WTC11 (cell line): ENCODE measurements at regions not wholly inside any gene's neighbourhood (a gene's known extent, or its start where the extent isn't known, plus 50 kb on each side); places are given as distances from the start of the nearest gene placed in this dataset.
"Not testable (repeated sequence)": the region's sequence is repeated elsewhere in the genome, so short reads cannot be mapped to it uniquely, and the experiment has no call there.

Experiments
- ATAC-seq: fragments of 200-7000 bp; cut with Tn5 transposase; 2 replicates; pipeline ENCODE4 v1.10.0; 2021; ENCODE audit warnings: mild to moderate bottlenecking, moderate library complexity
- CTCF ChIA-PET: fragments of 300-600 bp; sonication (Branson Sonifier 250); formaldehyde crosslinking; loops from one replicate; lab custom pipeline; 2021; ENCODE audit warnings: antibody characterized with exemption; lab: Charles Lee
- POLR2A ChIA-PET: fragments of 350-600 bp; sonication (Branson Sonifier 250); formaldehyde crosslinking; loops from one replicate; lab custom pipeline; 2021; ENCODE audit warnings: antibody characterized with exemption; lab: Charles Lee
- DNase-seq: peaks from one replicate; pipeline ENCODE4 v3.0.0; 2021; ENCODE audit warnings: low spot score
- H3K27ac Mint-ChIP-seq: 2 replicates; pipeline ENCODE4 v1.8.0; 2021; ENCODE audit warnings: mixed read lengths
- H3K27me3 Mint-ChIP-seq: 2 replicates; pipeline ENCODE4 v1.8.0; 2021; ENCODE audit warnings: low read depth, mild to moderate bottlenecking, moderate library complexity, mixed read lengths
- H3K36me3 Mint-ChIP-seq: 2 replicates; pipeline ENCODE4 v1.8.0; 2021; ENCODE audit warnings: mixed read lengths
- H3K4me1 Mint-ChIP-seq: 2 replicates; pipeline ENCODE4 v1.8.0; 2022; ENCODE audit warnings: mixed read lengths
- H3K4me3 Mint-ChIP-seq: 2 replicates; pipeline ENCODE4 v1.8.0; 2021; ENCODE audit warnings: mild to moderate bottlenecking, moderate library complexity, mixed read lengths
- H3K9me3 Mint-ChIP-seq: 2 replicates; pipeline ENCODE4 v1.8.0; 2021; ENCODE audit warnings: mixed read lengths
- ARID4B ChIP-seq: sonication (generic); formaldehyde crosslinking; IDR thresholded peaks from 2 replicates; pipeline ENCODE4 v1.8.0; 2023; ENCODE audit warnings: missing genetic modification reagents, mild to moderate bottlenecking, borderline replicate concordance
- CREB1 ChIP-seq: sonication (generic); formaldehyde crosslinking; IDR thresholded peaks from 2 replicates; pipeline ENCODE4 v1.8.0; 2023; ENCODE audit warnings: mild to moderate bottlenecking, missing genetic modification reagents
- CTCF ChIP-seq: fragments of 200-600 bp; IDR thresholded peaks from 2 replicates; pipeline ENCODE4 v1.8.0; 2022; ENCODE audit warnings: antibody characterized with exemption
- EMX1 ChIP-seq: fragments of 250-450 bp; sonication (Bioruptor Pico); IDR thresholded peaks from 2 replicates; pipeline ENCODE4 v1.8.0; 2021; ENCODE audit warnings: mild to moderate bottlenecking
- ETV6 ChIP-seq: sonication (generic); formaldehyde crosslinking; IDR thresholded peaks from 2 replicates; pipeline ENCODE4 v1.8.1; 2022; ENCODE audit warnings: mild to moderate bottlenecking, missing genetic modification reagents
- FOXJ3 ChIP-seq: sonication (generic); formaldehyde crosslinking; IDR thresholded peaks from 2 replicates; pipeline ENCODE4 v1.9.0; 2021; ENCODE audit warnings: missing genetic modification reagents, mild to moderate bottlenecking, borderline replicate concordance
- GABPB1 ChIP-seq: sonication (generic); formaldehyde crosslinking; IDR thresholded peaks from 2 replicates; pipeline ENCODE4 v1.8.1; 2023; ENCODE audit warnings: mild to moderate bottlenecking, missing genetic modification reagents
- GRHL2 ChIP-seq: fragments of 250-450 bp; sonication (Bioruptor Pico); IDR thresholded peaks from 2 replicates; pipeline ENCODE4 v1.8.0; 2022; ENCODE audit warnings: mild to moderate bottlenecking, moderate library complexity; ENCODE audit not compliant: insufficient replicate concordance, severe bottlenecking
- GTF2I ChIP-seq: fragments of 250-450 bp; sonication (Bioruptor Pico); conservative IDR thresholded peaks from 2 replicates; pipeline ENCODE4 v1.4.0; 2021; ENCODE audit warnings: mild to moderate bottlenecking
- HMGXB4 ChIP-seq: sonication (generic); formaldehyde crosslinking; IDR thresholded peaks from 2 replicates; pipeline ENCODE4 v1.8.1; 2023; ENCODE audit warnings: mild to moderate bottlenecking, moderate library complexity, missing genetic modification reagents
- JUN ChIP-seq: sonication (generic); formaldehyde crosslinking; IDR thresholded peaks from 2 replicates; pipeline ENCODE4 v1.8.0; 2023; ENCODE audit warnings: mild to moderate bottlenecking, missing genetic modification reagents
- MAX ChIP-seq: sonication (generic); formaldehyde crosslinking; IDR thresholded peaks from 2 replicates; pipeline ENCODE4 v1.8.0; 2022; ENCODE audit warnings: mild to moderate bottlenecking, missing genetic modification reagents
- MLX ChIP-seq: sonication (generic); formaldehyde crosslinking; IDR thresholded peaks from 2 replicates; pipeline ENCODE4 v1.8.1; 2023; ENCODE audit warnings: mild to moderate bottlenecking, missing genetic modification reagents, moderate library complexity
- RORB ChIP-seq: fragments of 250-450 bp; sonication (Bioruptor Pico); IDR thresholded peaks from 2 replicates; pipeline ENCODE4 v1.9.0; 2021; ENCODE audit warnings: mild to moderate bottlenecking
- SMAD3 ChIP-seq: sonication (generic); formaldehyde crosslinking; IDR thresholded peaks from 2 replicates; pipeline ENCODE4 v1.8.0; 2022; ENCODE audit warnings: missing genetic modification reagents, mild to moderate bottlenecking, borderline replicate concordance
- TEAD4 ChIP-seq: sonication (generic); formaldehyde crosslinking; IDR thresholded peaks from 2 replicates; pipeline ENCODE4 v1.8.0; 2022; ENCODE audit warnings: mild to moderate bottlenecking, missing genetic modification reagents
- ZNF121 ChIP-seq: sonication (generic); formaldehyde crosslinking; IDR thresholded peaks from 2 replicates; pipeline ENCODE4 v1.8.0; 2023; ENCODE audit warnings: missing genetic modification reagents
- ZNF138 ChIP-seq: sonication (generic); formaldehyde crosslinking; conservative IDR thresholded peaks from 2 replicates; pipeline ENCODE4 v1.8.1; 2022; ENCODE audit warnings: mild to moderate bottlenecking, moderate library complexity, missing genetic modification reagents
- ZNF396 ChIP-seq: fragments of 250-450 bp; sonication (Bioruptor Pico); IDR thresholded peaks from 2 replicates; pipeline ENCODE4 v1.8.0; 2021; ENCODE audit warnings: mild to moderate bottlenecking, moderate library complexity, borderline replicate concordance

GRCh38 chr4:116183241-116183640 lies 902.1 kb downstream of the TRAM1L1 start:
- Mint-ChIP-seq H3K27ac (no peak overlapping the region), H3K4me1 (no peaks in the 10 kb centered on the region), H3K4me3 (no peak overlapping the region), H3K27me3 (no peaks in the 10 kb centered on the region), H3K9me3 (no peaks in the 10 kb centered on the region), H3K36me3 (no peaks in the 10 kb centered on the region)
- ATAC-seq: no peak
- no peak for DNase-seq
- ChIA-PET CTCF (no interaction called here), POLR2A (no interaction called here)
- TF ChIP-seq EMX1 (CRISPR knock-in tag) (no peak), ETV6 (CRISPR knock-in tag) (no peak), JUN (no peak), GRHL2 (CRISPR knock-in tag) (no peak), ZNF138 (CRISPR knock-in tag) (no peak), TEAD4 (CRISPR knock-in tag) (no peak), GABPB1 (CRISPR knock-in tag) (no peak), SMAD3 (no peak), RORB (no peak), ARID4B (no peak)

GRCh38 chr4:116180157-116180601 lies 905.2 kb downstream of the TRAM1L1 start:
- ATAC-seq (peak; percentile 24; the same call in 1 of the 2 replicates), DNase-seq (no peak)
- Mint-ChIP-seq H3K9me3 (no peaks in the 10 kb centered on the region), H3K36me3 (no peaks in the 10 kb centered on the region), H3K4me1 (no peaks in the 10 kb centered on the region), H3K4me3 (no peak overlapping the region), H3K27ac (no peak overlapping the region), H3K27me3 (no peaks in the 10 kb centered on the region)
- POLR2A ChIA-PET: no interaction called here
- CTCF ChIA-PET: interaction anchor here (0.5 to 2.2 kb wide), 7 partner anchors 10 to 1040 kb away, joined by 3 to 8 read pairs (median 3); no protein-coding TSS in a partner anchor
- TF ChIP-seq CTCF (peak; percentile 20; the same call in 1 of the 2 replicates), ZNF396 (CRISPR knock-in tag) (no peak), ZNF121 (CRISPR knock-in tag) (no peak), GTF2I (CRISPR knock-in tag) (no peak), FOXJ3 (no peak), MLX (no peak), CREB1 (CRISPR knock-in tag) (no peak), MAX (CRISPR knock-in tag) (no peak), HMGXB4 (CRISPR knock-in tag) (no peak)

- H3K27me3 Mint-ChIP-seq, ATAC-seq, H3K4me3 Mint-ChIP-seq, CTCF ChIA-PET, POLR2A ChIA-PET, H3K9me3 Mint-ChIP-seq, H3K36me3 Mint-ChIP-seq, H3K27ac Mint-ChIP-seq, DNase-seq: not testable (repeated sequence)
- H3K4me1 Mint-ChIP-seq: peaks cover 29% of the 10 kb centered on the region
Observed at GRCh38 chr4:116151371-116151770, 934.0 kb downstream of the TRAM1L1 start.
